Activated T-cell treated with anti-CD3 and anti-CD28 coated beads, Interleukin-2, amount 50 U/mL, for 24 hours (primary cell): ENCODE measurements at regions not wholly inside any gene's neighbourhood (a gene's known extent, or its start where the extent isn't known, plus 50 kb on each side); places are given as distances from the start of the nearest gene placed in this dataset.

ENCODE experiments used
- DNase-seq: peaks from one replicate; pipeline ENCODE4 v3.0.0-alpha.2; 2020
- H3K27ac Mint-ChIP-seq: 2 replicates; pipeline ENCODE4 v1.8.0; 2020; ENCODE audit warnings: mild to moderate bottlenecking, mixed read lengths
- H3K27me3 Mint-ChIP-seq: 2 replicates; pipeline ENCODE4 v1.8.0; 2020; ENCODE audit warnings: mixed read lengths
- H3K36me3 Mint-ChIP-seq: 2 replicates; pipeline ENCODE4 v1.8.0; 2020; ENCODE audit warnings: low read depth, mixed read lengths
- H3K4me1 Mint-ChIP-seq: 2 replicates; pipeline ENCODE4 v1.8.0; 2020; ENCODE audit warnings: low read depth, mixed read lengths
- H3K4me3 Mint-ChIP-seq: 2 replicates; pipeline ENCODE4 v1.8.0; 2020; ENCODE audit warnings: mild to moderate bottlenecking, moderate library complexity, mixed read lengths
- H3K9me3 Mint-ChIP-seq: 2 replicates; pipeline ENCODE4 v1.8.0; 2020; ENCODE audit warnings: mixed read lengths

GRCh38 chr2:186294248-186294888 lies 191.7 kb upstream of the ZC3H15 start:
- H3K4me1 Mint-ChIP-seq, result no peaks in the 10 kb centered on the region
- no peak overlapping the region for H3K4me3 Mint-ChIP-seq
- no peaks in the 10 kb centered on the region for H3K36me3 Mint-ChIP-seq
- DNase-seq, result no peak
- no peak overlapping the region for H3K27ac Mint-ChIP-seq
- H3K9me3 Mint-ChIP-seq, result no peaks in the 10 kb centered on the region
- no peaks in the 10 kb centered on the region for H3K27me3 Mint-ChIP-seq

- Mint-ChIP-seq H3K4me1 (no peaks in the 10 kb centered on the region), H3K27me3 (no peaks in the 10 kb centered on the region), H3K36me3 (no peaks in the 10 kb centered on the region), H3K27ac (no peak overlapping the region), H3K9me3 (peaks cover 4% of the 10 kb centered on the region), H3K4me3 (no peak overlapping the region)
- DNase-seq, result no peak
These were observed 186.4 kb upstream of the ZC3H15 start for GRCh38 chr2:186299610-186300009.

GRCh38 chr2:186302263-186302662 lies 183.8 kb upstream of the ZC3H15 start:
- peaks cover 4% of the 10 kb centered on the region for H3K9me3 Mint-ChIP-seq
- H3K4me3 Mint-ChIP-seq, result no peak overlapping the region

GRCh38 chr2:186303091-186303490 lies 183.0 kb upstream of the ZC3H15 start:
- DNase-seq, result no peak
- Mint-ChIP-seq H3K4me1 (no peaks in the 10 kb centered on the region), H3K27me3 (no peaks in the 10 kb centered on the region), H3K9me3 (peaks cover 4% of the 10 kb centered on the region), H3K36me3 (peaks cover 3% of the 10 kb centered on the region), H3K27ac (no peak overlapping the region), H3K4me3 (no peak overlapping the region)

More at GRCh38 chr2:186302263-186302662, 183.8 kb upstream of the ZC3H15 start:
- H3K27me3 Mint-ChIP-seq, result no peaks in the 10 kb centered on the region
- DNase-seq, result no peak
- H3K4me1 Mint-ChIP-seq, result no peaks in the 10 kb centered on the region
- no peaks in the 10 kb centered on the region for H3K36me3 Mint-ChIP-seq
- H3K27ac Mint-ChIP-seq, result no peak overlapping the region

- H3K36me3 Mint-ChIP-seq, result peaks cover 5% of the 10 kb centered on the region
- no peak for DNase-seq
- no peaks in the 10 kb centered on the region for H3K27me3 Mint-ChIP-seq
- H3K4me1 Mint-ChIP-seq, result no peaks in the 10 kb centered on the region
- H3K4me3 Mint-ChIP-seq, result no peak overlapping the region
- peaks cover 4% of the 10 kb centered on the region for H3K9me3 Mint-ChIP-seq
- H3K27ac Mint-ChIP-seq, result no peak overlapping the region
These were observed 182.0 kb upstream of the ZC3H15 start for GRCh38 chr2:186304064-186304463.

- peaks cover 15% of the 10 kb centered on the region for H3K36me3 Mint-ChIP-seq
- H3K9me3 Mint-ChIP-seq, result peaks cover 10% of the 10 kb centered on the region
- H3K27me3 Mint-ChIP-seq, result no peaks in the 10 kb centered on the region
- H3K4me1 Mint-ChIP-seq, result no peaks in the 10 kb centered on the region
- H3K27ac Mint-ChIP-seq, result no peak overlapping the region
- H3K4me3 Mint-ChIP-seq, result no peak overlapping the region
- no peak for DNase-seq
These were observed 179.3 kb upstream of the ZC3H15 start for GRCh38 chr2:186306754-186307153.

- Mint-ChIP-seq H3K9me3 (peaks cover 18% of the 10 kb centered on the region), H3K4me1 (no peaks in the 10 kb centered on the region), H3K4me3 (no peak overlapping the region), H3K36me3 (peaks cover 26% of the 10 kb centered on the region), H3K27me3 (no peaks in the 10 kb centered on the region), H3K27ac (no peak overlapping the region)
- DNase-seq, result no peak
These were observed 178.2 kb upstream of the ZC3H15 start for GRCh38 chr2:186307871-186308270.

- H3K27me3 Mint-ChIP-seq, result no peaks in the 10 kb centered on the region
- H3K27ac Mint-ChIP-seq, result no peak overlapping the region
- H3K4me1 Mint-ChIP-seq, result no peaks in the 10 kb centered on the region
- no peak for DNase-seq
- H3K4me3 Mint-ChIP-seq, result no peak overlapping the region
- peaks cover 28% of the 10 kb centered on the region for H3K36me3 Mint-ChIP-seq
- peaks cover 20% of the 10 kb centered on the region for H3K9me3 Mint-ChIP-seq
These were observed 177.7 kb upstream of the ZC3H15 start for GRCh38 chr2:186308347-186308746.

- peaks cover 38% of the 10 kb centered on the region for H3K36me3 Mint-ChIP-seq
- no peaks in the 10 kb centered on the region for H3K4me1 Mint-ChIP-seq
- H3K27ac Mint-ChIP-seq, result no peak overlapping the region
- H3K4me3 Mint-ChIP-seq, result no peak overlapping the region
- H3K9me3 Mint-ChIP-seq, result peaks cover 26% of the 10 kb centered on the region
- H3K27me3 Mint-ChIP-seq, result no peaks in the 10 kb centered on the region
- no peak for DNase-seq
These were observed 176.2 kb upstream of the ZC3H15 start for GRCh38 chr2:186309901-186310300.

- peaks cover 44% of the 10 kb centered on the region for H3K9me3 Mint-ChIP-seq
These were observed 167.0 kb upstream of the ZC3H15 start for GRCh38 chr2:186319105-186319504.

GRCh38 chr2:186325827-186326535 lies 160.1 kb upstream of the ZC3H15 start:
- no peaks in the 10 kb centered on the region for H3K36me3 Mint-ChIP-seq
- H3K4me3 Mint-ChIP-seq, result no peak overlapping the region
- H3K27me3 Mint-ChIP-seq, result no peaks in the 10 kb centered on the region
- H3K4me1 Mint-ChIP-seq, result no peaks in the 10 kb centered on the region
- H3K27ac Mint-ChIP-seq, result no peak overlapping the region
- peaks cover 15% of the 10 kb centered on the region for H3K9me3 Mint-ChIP-seq
- no peak for DNase-seq

More at GRCh38 chr2:186319105-186319504, 167.0 kb upstream of the ZC3H15 start:
- no peaks in the 10 kb centered on the region for H3K4me1 Mint-ChIP-seq
- H3K4me3 Mint-ChIP-seq, result no peak overlapping the region
- H3K27me3 Mint-ChIP-seq, result no peaks in the 10 kb centered on the region
- DNase-seq, result no peak
- H3K36me3 Mint-ChIP-seq, result peaks cover 31% of the 10 kb centered on the region
- no peak overlapping the region for H3K27ac Mint-ChIP-seq

GRCh38 chr2:186327251-186327868 lies 158.7 kb upstream of the ZC3H15 start:
- Mint-ChIP-seq H3K27me3 (no peaks in the 10 kb centered on the region), H3K4me1 (no peaks in the 10 kb centered on the region), H3K36me3 (no peaks in the 10 kb centered on the region), H3K9me3 (peaks cover 13% of the 10 kb centered on the region), H3K4me3 (no peak overlapping the region), H3K27ac (no peak overlapping the region)
- DNase-seq, result no peak

GRCh38 chr2:186328838-186329237 lies 157.2 kb upstream of the ZC3H15 start:
- H3K9me3 Mint-ChIP-seq, result peaks cover 4% of the 10 kb centered on the region

GRCh38 chr2:186330050-186330449 lies 156.0 kb upstream of the ZC3H15 start:
- H3K4me3 Mint-ChIP-seq, result no peak overlapping the region
- peaks cover 13% of the 10 kb centered on the region for H3K9me3 Mint-ChIP-seq
- H3K4me1 Mint-ChIP-seq, result no peaks in the 10 kb centered on the region
- no peak overlapping the region for H3K27ac Mint-ChIP-seq
- H3K36me3 Mint-ChIP-seq, result no peaks in the 10 kb centered on the region
- no peak for DNase-seq
- no peaks in the 10 kb centered on the region for H3K27me3 Mint-ChIP-seq

More at GRCh38 chr2:186328838-186329237, 157.2 kb upstream of the ZC3H15 start:
- Mint-ChIP-seq H3K36me3 (no peaks in the 10 kb centered on the region), H3K4me1 (no peaks in the 10 kb centered on the region), H3K4me3 (no peak overlapping the region), H3K27me3 (no peaks in the 10 kb centered on the region), H3K27ac (no peak overlapping the region)
- DNase-seq, result no peak

- H3K4me3 Mint-ChIP-seq, result no peak overlapping the region
- H3K9me3 Mint-ChIP-seq, result peaks cover 23% of the 10 kb centered on the region
- H3K27me3 Mint-ChIP-seq, result no peaks in the 10 kb centered on the region
- H3K4me1 Mint-ChIP-seq, result no peaks in the 10 kb centered on the region
- H3K27ac Mint-ChIP-seq, result no peak overlapping the region
- no peak for DNase-seq
- H3K36me3 Mint-ChIP-seq, result peaks cover 30% of the 10 kb centered on the region
These were observed 146.3 kb upstream of the ZC3H15 start for GRCh38 chr2:186339716-186340115.
